Pancreas (tissue), 10 donors: ENCODE measurements at regions not wholly inside any gene's neighbourhood (a gene's known extent, or its start where the extent isn't known, plus 50 kb on each side); places are given as distances from the start of the nearest gene placed in this dataset.

ENCODE experiments used
- ATAC-seq, 4 donors: fragments of 200-7000 bp; cut with Tn5 transposase; one replicate each; pipeline versions ENCODE4 v1.8.0 to v1.9.1; 2020; ENCODE audit warnings: mild to moderate bottlenecking in 4 of 4, moderate library complexity in 4 of 4
- DNase-seq, 6 donors: peaks; one replicate each; pipeline ENCODE4 v3.0.0-alpha.2; 2020
- FAIRE-seq: peaks from 2 replicates; lab custom pipeline; 2012; peaks lifted over from hg19 to GRCh38; lab: Jason Lieb, UNC
- H3K27ac ChIP-seq, 4 donors: fragments of 200-600 bp; sonication (generic); 1 replicate in 3 of 4; 2 replicates in 1 of 4; pipeline versions ENCODE4 v1.5.0 to v1.8.0; 2020
- H3K27me3 ChIP-seq, 4 donors: fragments of 200-600 bp; one replicate each; pipeline ENCODE4 v1.8.0; 2021
- H3K36me3 ChIP-seq, 3 donors: fragments of 200-600 bp; sonication (generic) in 1 of 3; one replicate each; pipeline versions ENCODE4 v1.5.0 to v1.8.0; 2020 to 2021
- H3K4me1 ChIP-seq, 3 donors: fragments of 200-600 bp; one replicate each; pipeline ENCODE4 v1.8.0; 2021
- H3K4me3 ChIP-seq, 4 donors: fragments of 200-600 bp; sonication (generic) in 2 of 4; one replicate each; pipeline versions ENCODE4 v1.5.0 to v1.8.0; 2020 to 2021
- H3K9me3 ChIP-seq, 4 donors: fragments of 200-600 bp; one replicate each; pipeline ENCODE4 v1.8.0; 2021
- CTCF ChIP-seq, 4 donors: fragments of 200-600 bp; sonication (generic) in 3 of 4; IDR thresholded peaks; one replicate each; pipeline versions ENCODE4 v1.5.0 to v1.8.0; 2021; ENCODE audit warnings: antibody characterized with exemption in 4 of 4
- WGBS, 2 donors: extraction: QIAGEN DNeasy Blood & Tissue Kit; methylation state at CpG; one replicate each; pipeline ENCODE4 v1.1.7; 2013; 5-methylcytosine and 5-hydroxymethylcytosine counted together
- intact Hi-C, 3 donors: fragments of 100-400 bp; cut with DNase I; formaldehyde crosslinking; loops; one replicate each; pipeline versions ENCODE4 v1.11.1 to v1.14.2; 2022
- donor health status: healthy with polysubstance abuse.
- donor health status: DM: no; HTN: no; CAD: no; lungs with moderate emphysema.
- donor health status: DM: no; HTN: no; CAD: no.
- donor health status: control.
- donor health status: control.
- donor health status: Bipolar disorder and iron deficiency.
- donor health status: DM: yes; HTN: yes; CAD: no.
- donor health status: DM: no; HTN: no; CAD: no.
- donor health status: DM: no; HTN: no; CAD: no.
- donor health status: DM: yes; HTN: yes; CAD: no.

DNA sequence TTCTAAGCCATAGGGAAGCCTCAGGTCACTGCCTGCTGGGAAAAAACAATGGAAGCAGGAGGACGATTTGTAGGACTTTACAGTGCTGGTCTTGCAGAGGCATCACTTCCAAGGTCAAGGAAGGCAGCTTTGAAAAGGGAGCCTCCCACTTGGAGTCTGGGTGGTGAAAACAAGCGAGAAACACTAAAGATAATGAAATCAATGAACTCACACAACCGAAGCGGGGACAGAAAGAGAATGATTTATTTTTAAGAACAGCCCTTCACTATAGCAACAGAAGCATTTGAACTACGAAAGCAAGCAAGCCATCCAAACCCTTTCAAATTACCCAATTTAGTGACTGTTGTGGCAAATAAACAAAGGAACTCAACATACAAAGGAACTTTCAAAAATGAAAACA, 227.5 kb downstream of the THBS2 start:
- no peak for ATAC-seq
- 56 to 64% methylated on average over 5 of the region's 5 CpGs for WGBS, 2 donors

GRCh38 chr6:169024047-169024660, 229.5 kb downstream of the THBS2 start:
- H3K4me3 ChIP-seq, result no peak overlapping the region
- no peak for TF ChIP-seq CTCF (IDR thresholded peaks at IDR 0.05)
- 89 to 95% methylated on average over 47 to 54 of the region's 54 CpGs for WGBS, 2 donors
- H3K36me3 ChIP-seq, result no peaks in the 10 kb centered on the region
- H3K9me3 ChIP-seq, result no peaks in the 10 kb centered on the region
- ATAC-seq (no peak), FAIRE-seq (no peak), DNase-seq (no peak)
- H3K4me1 ChIP-seq, result no peaks in the 10 kb centered on the region
- intact Hi-C loops, result no loop called here
- H3K27ac ChIP-seq, result no peak overlapping the region
- no peaks in the 10 kb centered on the region for H3K27me3 ChIP-seq

More for the DNA sequence above, 227.5 kb downstream of the THBS2 start:
- Histone ChIP-seq H3K9me3 (no peaks in the 10 kb centered on the region), H3K36me3 (no peaks in the 10 kb centered on the region), H3K4me1 (no peaks in the 10 kb centered on the region), H3K27ac (no peak overlapping the region), H3K4me3 (no peak overlapping the region), H3K27me3 (no peaks in the 10 kb centered on the region)
- intact Hi-C loops, result no loop called here
- TF ChIP-seq CTCF (IDR thresholded peaks at IDR 0.05), result no peak
- FAIRE-seq (no peak), DNase-seq (no peak)

DNA sequence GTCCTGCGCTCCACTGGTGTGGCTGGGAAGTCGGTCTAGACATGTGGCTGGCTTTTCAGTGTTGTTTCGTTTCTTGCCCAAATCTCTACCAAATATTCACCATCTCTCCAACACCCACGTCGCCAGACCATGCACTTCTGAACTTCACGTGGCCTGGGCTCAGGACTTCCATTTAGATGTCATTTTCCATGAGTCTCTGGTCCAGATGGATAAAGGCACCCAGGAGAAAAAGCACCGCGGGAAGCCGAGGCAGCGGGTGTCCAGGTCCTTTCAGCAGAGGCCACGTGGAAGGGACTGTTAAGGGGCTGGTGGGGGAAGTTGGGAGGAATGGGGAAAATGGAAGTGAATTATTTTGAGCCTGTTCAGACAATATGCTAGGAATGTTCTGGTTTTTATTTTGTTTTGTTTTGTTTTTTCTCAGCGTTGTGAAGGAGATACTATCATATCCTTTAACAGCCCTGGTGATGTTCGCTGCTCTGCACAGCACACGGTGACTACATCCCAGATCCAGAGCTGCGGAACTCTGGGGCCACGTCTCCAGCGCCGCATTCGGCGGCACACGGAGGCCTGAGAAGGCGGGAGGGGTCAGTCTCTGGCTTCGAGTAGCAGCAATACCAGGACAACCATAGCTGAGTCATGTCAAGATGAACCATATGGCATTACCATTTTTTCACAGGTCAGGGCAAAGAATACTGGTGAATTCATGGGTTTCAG, 230.3 kb downstream of the THBS2 start:
- ATAC-seq, result no peak
- Histone ChIP-seq H3K27me3 (no peaks in the 10 kb centered on the region), H3K4me1 (no peaks in the 10 kb centered on the region), H3K9me3 (no peaks in the 10 kb centered on the region), H3K27ac (no peak overlapping the region), H3K4me3 (no peak overlapping the region), H3K36me3 (no peaks in the 10 kb centered on the region)
- TF ChIP-seq CTCF (IDR thresholded peaks at IDR 0.05), result no peak
- no peak for FAIRE-seq
- DNase-seq, result no peak
- 79 to 87% methylated on average over 23 of the region's 23 CpGs for WGBS, 2 donors
- intact Hi-C loops, result no loop called here

GRCh38 chr6:169022079-169022478, 231.6 kb downstream of the THBS2 start:
- DNase-seq, result no peak
- Histone ChIP-seq H3K9me3 (no peaks in the 10 kb centered on the region), H3K4me1 (no peaks in the 10 kb centered on the region), H3K27me3 (no peaks in the 10 kb centered on the region), H3K36me3 (no peaks in the 10 kb centered on the region), H3K4me3 (no peak overlapping the region), H3K27ac (no peak overlapping the region)
- no peak for ATAC-seq
- TF ChIP-seq CTCF (IDR thresholded peaks at IDR 0.05), result no peak
- no peak for FAIRE-seq
- 66 to 67% methylated on average over 12 of the region's 12 CpGs for WGBS, 2 donors
- intact Hi-C loops, result no loop called here

DNA sequence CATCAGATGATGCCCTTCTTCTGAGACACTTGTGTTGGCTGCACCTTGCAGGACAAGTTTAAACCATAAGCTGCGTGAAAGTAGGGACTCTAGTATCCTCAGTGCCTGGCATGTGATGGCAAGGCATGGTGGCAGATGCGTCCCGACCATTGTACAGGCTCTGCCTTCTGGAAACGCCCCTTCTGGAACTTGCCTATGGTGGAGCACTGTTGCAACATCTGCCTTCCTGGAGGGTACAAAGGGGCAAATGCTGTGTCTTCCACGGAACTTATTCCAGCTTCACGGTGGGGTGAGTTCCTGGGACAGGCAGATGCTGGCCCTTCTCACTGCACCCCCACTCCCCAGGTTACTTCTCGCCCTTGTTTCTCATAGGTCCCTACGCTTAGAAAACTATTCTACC, 232.8 kb downstream of the THBS2 start:
- Histone ChIP-seq H3K27me3 (no peaks in the 10 kb centered on the region), H3K36me3 (no peaks in the 10 kb centered on the region), H3K4me3 (no peak overlapping the region), H3K27ac (no peak overlapping the region), H3K9me3 (no peaks in the 10 kb centered on the region), H3K4me1 (no peaks in the 10 kb centered on the region)
- no peak for FAIRE-seq
- intact Hi-C loops, result no loop called here
- ATAC-seq, result no peak
- TF ChIP-seq CTCF (IDR thresholded peaks at IDR 0.05), result no peak
- WGBS, 2 donors, result 71 to 78% methylated on average over 8 of the region's 8 CpGs
- DNase-seq, result no peak
